Trophoblast cell (in vitro differentiated cells and primary cell): ENCODE measurements at regions not wholly inside any gene's neighbourhood (a gene's known extent, or its start where the extent isn't known, plus 50 kb on each side); places are given as distances from the start of the nearest gene placed in this dataset.

Source experiments
- DNase-seq, 2 donors: peaks; one replicate each; pipeline ENCODE4 v3.0.0-alpha.2; 2016
- H2AFZ ChIP-seq: 2 replicates; pipeline ENCODE4 v1.6.1; 2013; ENCODE audit warnings: low read length, moderate library complexity, mild to moderate bottlenecking; ENCODE audit not compliant: insufficient read depth, poor library complexity
- H2AK5ac ChIP-seq: 2 replicates; pipeline ENCODE4 v1.6.1; 2013; ENCODE audit warnings: mild to moderate bottlenecking, low read length
- H2BK120ac ChIP-seq: 2 replicates; pipeline ENCODE4 v1.6.1; 2013; ENCODE audit warnings: low read length, mild to moderate bottlenecking, moderate library complexity; ENCODE audit not compliant: insufficient read depth, poor library complexity
- H2BK12ac ChIP-seq: 2 replicates; pipeline ENCODE4 v1.6.1; 2013; ENCODE audit warnings: mild to moderate bottlenecking, low read length, moderate library complexity
- H2BK5ac ChIP-seq: 2 replicates; pipeline ENCODE4 v1.6.1; 2013; ENCODE audit warnings: low read length, low read depth, moderate library complexity, mild to moderate bottlenecking; ENCODE audit not compliant: poor library complexity
- H3K14ac ChIP-seq: 2 replicates; pipeline ENCODE4 v1.6.1; 2013; ENCODE audit warnings: mild to moderate bottlenecking, low read length
- H3K18ac ChIP-seq: 2 replicates; pipeline ENCODE4 v1.6.1; 2013; ENCODE audit warnings: mild to moderate bottlenecking, low read length
- H3K23ac ChIP-seq: 2 replicates; pipeline ENCODE4 v1.6.1; 2013; ENCODE audit warnings: low read length
- H3K27ac ChIP-seq: 2 replicates; pipeline ENCODE4 v1.5.1; 2013; ENCODE audit warnings: low read depth, mild to moderate bottlenecking, inconsistent platforms, low read length, moderate library complexity
- H3K27me3 ChIP-seq: 2 replicates; pipeline ENCODE4 v1.6.1; 2013; ENCODE audit warnings: inconsistent platforms, mild to moderate bottlenecking, low read length, moderate library complexity; ENCODE audit not compliant: insufficient read depth
- H3K36me3 ChIP-seq, 2 experiments: 1 replicate in 1 of 2; 2 replicates in 1 of 2; pipeline ENCODE4 v1.6.1; 2013; ENCODE audit warnings: low read length in 2 of 2, mild to moderate bottlenecking in 2 of 2, moderate library complexity in 1 of 2; ENCODE audit not compliant: insufficient read depth in 2 of 2, control insufficient read depth in 1 of 2
- H3K4ac ChIP-seq: 2 replicates; pipeline ENCODE4 v1.6.1; 2013; ENCODE audit warnings: low read depth, mild to moderate bottlenecking, low read length, moderate library complexity
- H3K4me1 ChIP-seq, 2 experiments: 1 replicate in 1 of 2; 2 replicates in 1 of 2; pipeline ENCODE4 v1.6.1; 2013; ENCODE audit warnings: low read length in 2 of 2, mild to moderate bottlenecking in 2 of 2, moderate library complexity in 1 of 2; ENCODE audit not compliant: insufficient read depth in 2 of 2, control insufficient read depth in 1 of 2
- H3K4me2 ChIP-seq: 2 replicates; pipeline ENCODE4 v1.6.1; 2013; ENCODE audit warnings: inconsistent platforms, mild to moderate bottlenecking, low read length, moderate library complexity
- H3K4me3 ChIP-seq: 2 replicates; pipeline ENCODE4 v1.5.1; 2013; ENCODE audit warnings: mild to moderate bottlenecking, low read depth, low read length, inconsistent platforms
- H3K79me1 ChIP-seq: one replicate; pipeline ENCODE4 v1.6.1; 2013; ENCODE audit warnings: low read length
- H3K79me2 ChIP-seq: 2 replicates; pipeline ENCODE4 v1.6.1; 2013; ENCODE audit warnings: low read length, mild to moderate bottlenecking; ENCODE audit not compliant: control insufficient read depth, insufficient read depth, poor library complexity
- H3K9ac ChIP-seq: 2 replicates; pipeline ENCODE4 v1.6.1; 2013; ENCODE audit warnings: mild to moderate bottlenecking, low read length
- H3K9me3 ChIP-seq: 2 replicates; pipeline ENCODE4 v1.6.1; 2013; ENCODE audit warnings: low read depth, mild to moderate bottlenecking, control low read depth, inconsistent platforms, low read length; ENCODE audit not compliant: insufficient read depth
- H4K12ac ChIP-seq: 2 replicates; pipeline ENCODE4 v1.6.1; 2013; ENCODE audit warnings: low read depth, mild to moderate bottlenecking, low read length, moderate library complexity
- H4K8ac ChIP-seq: 2 replicates; pipeline ENCODE4 v1.6.1; 2013; ENCODE audit warnings: low read depth, mild to moderate bottlenecking, low read length, moderate library complexity
- H4K91ac ChIP-seq: one replicate; pipeline ENCODE4 v1.6.1; 2013; ENCODE audit warnings: low read depth, mild to moderate bottlenecking, low read length, moderate library complexity
- WGBS: extraction: QIAGEN DNeasy Blood & Tissue Kit; methylation state at CpG from one replicate; pipeline ENCODE4 v1.1.7; 2013; ENCODE audit warnings: missing lambda C conversion rate; ENCODE audit not compliant: insufficient read length, insufficient coverage; ENCODE audit errors: extremely low coverage; 5-methylcytosine and 5-hydroxymethylcytosine counted together

GRCh38 chr7:153087498-153087897 lies 327.9 kb downstream of the ACTR3B start:
- Histone ChIP-seq H2AFZ (no peak overlapping the region), H3K27me3 (no peaks in the 10 kb centered on the region), H2BK5ac (no peak overlapping the region), H3K18ac (no peak overlapping the region), H2AK5ac (no peak overlapping the region), H3K36me3 (no peaks in the 10 kb centered on the region), H4K8ac (no peak overlapping the region), H3K23ac (no peak overlapping the region), H4K12ac (no peak overlapping the region), H3K14ac (no peak overlapping the region), H3K4ac (no peak overlapping the region), H3K79me2 (no peaks in the 10 kb centered on the region), H4K91ac (no peak overlapping the region), H3K79me1 (no peaks in the 10 kb centered on the region), H3K9ac (no peak overlapping the region), H3K4me1 (peaks cover 0 to 3% of the 10 kb centered on the region in 2 experiments), H2BK120ac (no peak overlapping the region), H2BK12ac (no peak overlapping the region), H3K9me3 (peaks cover 2% of the 10 kb centered on the region), H3K27ac (no peak overlapping the region), H3K4me2 (no peak overlapping the region), H3K4me3 (no peak overlapping the region)
- no CpG with 5 or more reads among the region's 4 CpGs for WGBS
- DNase-seq = no peak

GRCh38 chr7:153088601-153089000 lies 329.0 kb downstream of the ACTR3B start:
- H3K9me3 ChIP-seq = no peaks in the 10 kb centered on the region
- H3K4me2 ChIP-seq = no peak overlapping the region
- H3K18ac ChIP-seq = no peak overlapping the region
- H4K8ac ChIP-seq = no peak overlapping the region
- H3K79me2 ChIP-seq = no peaks in the 10 kb centered on the region
- no peak overlapping the region for H3K23ac ChIP-seq
- no peak overlapping the region for H3K4me3 ChIP-seq
- no peak overlapping the region for H2AK5ac ChIP-seq
- no peak overlapping the region for H3K27ac ChIP-seq
- no peak overlapping the region for H2BK12ac ChIP-seq
- no peaks in the 10 kb centered on the region for H3K79me1 ChIP-seq
- no peak overlapping the region for H4K12ac ChIP-seq
- H2BK120ac ChIP-seq = no peak overlapping the region
- no peaks in the 10 kb centered on the region for H3K36me3 ChIP-seq
- no peak overlapping the region for H2BK5ac ChIP-seq
- H3K4ac ChIP-seq = no peak overlapping the region
- H3K14ac ChIP-seq = no peak overlapping the region
- no peak overlapping the region for H4K91ac ChIP-seq
- no peak for DNase-seq
- no peak overlapping the region for H3K9ac ChIP-seq
- no peaks in the 10 kb centered on the region for H3K27me3 ChIP-seq
- no CpG with 5 or more reads among the region's 5 CpGs for WGBS
- H2AFZ ChIP-seq = no peak overlapping the region
- peaks cover 0 to 3% of the 10 kb centered on the region in 2 experiments for H3K4me1 ChIP-seq

- DNase-seq = no peak
- H2BK120ac ChIP-seq = no peak overlapping the region
- H3K4me1 ChIP-seq = peaks cover 0 to 3% of the 10 kb centered on the region in 2 experiments
These were observed 330.7 kb downstream of the ACTR3B start for GRCh38 chr7:153090209-153090608.

GRCh38 chr7:153090764-153091163 lies 331.2 kb downstream of the ACTR3B start:
- Histone ChIP-seq H3K9me3 (peaks cover 2% of the 10 kb centered on the region), H3K14ac (no peak overlapping the region), H2AK5ac (no peak overlapping the region), H2BK5ac (no peak overlapping the region), H3K9ac (no peak overlapping the region), H2BK12ac (no peak overlapping the region), H3K18ac (no peak overlapping the region), H3K79me2 (no peaks in the 10 kb centered on the region), H4K12ac (no peak overlapping the region), H2AFZ (no peak overlapping the region), H3K36me3 (no peaks in the 10 kb centered on the region), H3K4ac (no peak overlapping the region), H4K91ac (no peak overlapping the region), H3K27me3 (no peaks in the 10 kb centered on the region), H2BK120ac (no peak overlapping the region), H3K4me2 (no peak overlapping the region), H3K4me1 (peaks cover 0 to 3% of the 10 kb centered on the region in 2 experiments), H3K23ac (no peak overlapping the region), H3K4me3 (no peak overlapping the region), H3K27ac (no peak overlapping the region), H4K8ac (no peak overlapping the region), H3K79me1 (no peaks in the 10 kb centered on the region)
- peak in 1 of 2 donors; percentile 9 for DNase-seq
- WGBS = no CpG with 5 or more reads among the region's 2 CpGs

More at GRCh38 chr7:153090209-153090608, 330.7 kb downstream of the ACTR3B start:
- WGBS = no CpG with 5 or more reads among the region's 3 CpGs
- Histone ChIP-seq H3K18ac (no peak overlapping the region), H3K9me3 (peaks cover 2% of the 10 kb centered on the region), H2AFZ (no peak overlapping the region), H4K91ac (no peak overlapping the region), H3K4me2 (no peak overlapping the region), H3K79me2 (no peaks in the 10 kb centered on the region), H3K9ac (peak overlapping the region; percentile 54), H3K27ac (no peak overlapping the region), H2BK12ac (no peak overlapping the region), H2BK5ac (no peak overlapping the region), H3K27me3 (no peaks in the 10 kb centered on the region), H3K36me3 (no peaks in the 10 kb centered on the region), H3K79me1 (no peaks in the 10 kb centered on the region), H3K4ac (no peak overlapping the region), H4K8ac (no peak overlapping the region), H3K4me3 (no peak overlapping the region), H2AK5ac (no peak overlapping the region), H3K14ac (no peak overlapping the region), H4K12ac (no peak overlapping the region), H3K23ac (no peak overlapping the region)
